HG02588 (cell line): ENCODE measurements at regions not wholly inside any gene's neighbourhood (a gene's known extent, or its start where the extent isn't known, plus 50 kb on each side); places are given as distances from the start of the nearest gene placed in this dataset.

ENCODE experiments used
- ATAC-seq: cut with Tn5 transposase; IDR thresholded peaks from one replicate; pipeline ENCODE4 v1.9.1; 2021; ENCODE audit warnings: mild to moderate bottlenecking, moderate library complexity; ENCODE audit not compliant: unreplicated experiment

DNA sequence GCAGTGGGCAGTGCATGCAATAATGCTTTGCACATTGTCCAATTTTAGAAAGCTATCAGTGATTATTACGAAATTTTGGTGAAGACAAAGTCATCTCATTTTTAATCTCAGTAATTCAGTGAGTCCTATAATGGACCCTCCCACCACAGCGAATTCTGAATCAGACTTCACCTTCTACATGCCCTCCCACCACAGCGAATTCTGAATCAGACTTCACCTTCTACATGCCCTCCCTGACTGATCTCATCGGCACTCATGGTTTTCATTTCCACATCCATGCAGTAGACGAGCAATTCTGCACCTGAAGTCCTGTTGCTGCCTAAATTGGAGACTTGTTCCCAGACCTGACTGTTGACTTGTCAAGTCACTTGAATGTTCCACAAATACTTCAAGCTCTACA is 522.3 kb downstream of the EIPR1 start:
- ATAC-seq: no peak

DNA sequence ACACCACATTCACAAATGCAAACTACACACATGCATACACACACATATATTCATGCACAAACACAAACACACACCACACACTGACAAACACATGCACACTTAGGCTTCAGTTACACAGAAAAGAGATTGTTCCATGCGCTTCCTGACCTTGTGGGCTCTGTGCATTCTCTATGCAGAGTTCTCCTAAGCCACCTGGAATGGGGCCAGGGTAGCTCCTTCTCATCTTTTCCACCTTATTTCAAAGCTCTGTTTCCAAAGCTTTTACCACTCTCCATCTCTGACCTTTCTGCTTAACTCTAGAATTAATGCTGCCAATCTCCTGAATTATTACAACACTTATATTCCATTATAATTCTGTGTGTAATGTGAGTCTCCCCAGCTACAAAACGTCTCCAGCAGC is 522.3 kb upstream of the MYT1L start:
- no peak for ATAC-seq

GRCh38 chr2:2851806-2852777 is 521.0 kb upstream of the MYT1L start:
- no peak for ATAC-seq

DNA sequence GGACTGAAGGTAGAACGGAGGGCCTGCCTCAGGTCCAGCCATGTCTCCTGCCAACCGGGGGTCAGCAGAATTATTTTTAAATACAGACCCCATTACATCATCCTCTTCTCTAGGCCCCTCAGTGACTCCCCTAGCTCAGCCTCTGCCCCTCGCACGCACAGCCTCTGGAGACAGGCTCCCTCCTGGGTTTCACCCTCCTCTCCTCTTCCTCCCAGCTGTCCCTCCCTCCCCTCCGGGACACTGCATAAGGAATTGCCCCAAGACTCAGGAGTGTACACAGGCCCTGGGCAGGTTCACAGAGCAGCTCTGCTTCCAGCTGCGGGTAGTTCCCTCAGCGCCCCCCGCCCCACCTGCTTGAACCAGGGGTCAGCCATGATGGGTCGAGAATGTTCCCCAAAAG is 520.2 kb upstream of the MYT1L start:
- ATAC-seq: no peak

GRCh38 chr2:2850859-2851258 is 519.8 kb upstream of the MYT1L start:
- no peak for ATAC-seq

GRCh38 chr2:2850218-2850755 is 519.2 kb upstream of the MYT1L start:
- ATAC-seq: no peak

GRCh38 chr2:2849464-2850217 is 518.6 kb upstream of the MYT1L start:
- no peak for ATAC-seq

- no peak for ATAC-seq
Observed at GRCh38 chr2:2848621-2849333, 517.7 kb upstream of the MYT1L start.

- ATAC-seq: no peak
Observed at GRCh38 chr2:2848198-2848597, 517.1 kb upstream of the MYT1L start.

- ATAC-seq: no peak
Observed at GRCh38 chr2:2847209-2847676, 516.2 kb upstream of the MYT1L start.

DNA sequence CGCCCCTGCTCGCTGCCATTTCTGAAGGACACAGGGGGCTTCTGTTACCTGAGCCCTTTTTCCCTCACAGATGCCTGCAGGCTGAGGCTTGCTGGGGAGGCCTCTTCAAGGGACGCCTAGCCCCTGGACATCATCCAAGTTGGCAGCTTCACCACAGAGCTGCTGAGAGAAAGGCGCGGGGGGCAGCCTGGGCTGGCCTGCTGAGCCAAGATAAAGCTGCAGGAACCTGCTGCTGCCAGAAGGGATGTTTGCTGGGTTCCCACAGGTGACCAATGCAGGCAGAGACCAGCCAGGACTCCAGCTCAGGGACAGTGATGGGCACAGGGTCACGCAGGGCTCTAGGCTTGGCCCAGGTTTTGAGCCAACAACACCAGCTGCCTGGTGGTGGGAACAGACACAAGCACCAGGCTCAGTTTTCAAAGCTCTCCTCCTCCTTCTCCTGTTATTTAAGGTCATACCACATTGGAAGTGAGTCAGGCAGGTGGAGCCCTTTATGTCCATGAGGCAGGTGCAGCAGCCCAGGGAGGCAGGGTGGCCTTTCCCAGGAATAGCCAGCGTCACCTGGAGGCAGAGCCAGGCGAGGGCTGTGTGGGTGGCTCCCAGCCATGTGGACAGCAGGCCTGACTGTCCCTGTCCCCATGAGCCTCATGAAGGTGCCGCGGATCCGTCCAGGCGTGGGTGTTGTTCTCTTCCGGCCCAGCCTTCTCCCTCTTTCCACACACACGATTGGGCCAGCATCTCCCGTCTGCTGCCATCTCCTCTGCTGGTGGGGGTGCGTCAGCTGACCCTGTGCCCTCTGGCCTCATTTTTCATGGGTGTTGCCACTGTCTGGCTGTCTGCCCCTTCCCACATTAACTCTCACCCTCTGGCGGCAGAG is 515.5 kb upstream of the MYT1L start:
- ATAC-seq: no peak

DNA sequence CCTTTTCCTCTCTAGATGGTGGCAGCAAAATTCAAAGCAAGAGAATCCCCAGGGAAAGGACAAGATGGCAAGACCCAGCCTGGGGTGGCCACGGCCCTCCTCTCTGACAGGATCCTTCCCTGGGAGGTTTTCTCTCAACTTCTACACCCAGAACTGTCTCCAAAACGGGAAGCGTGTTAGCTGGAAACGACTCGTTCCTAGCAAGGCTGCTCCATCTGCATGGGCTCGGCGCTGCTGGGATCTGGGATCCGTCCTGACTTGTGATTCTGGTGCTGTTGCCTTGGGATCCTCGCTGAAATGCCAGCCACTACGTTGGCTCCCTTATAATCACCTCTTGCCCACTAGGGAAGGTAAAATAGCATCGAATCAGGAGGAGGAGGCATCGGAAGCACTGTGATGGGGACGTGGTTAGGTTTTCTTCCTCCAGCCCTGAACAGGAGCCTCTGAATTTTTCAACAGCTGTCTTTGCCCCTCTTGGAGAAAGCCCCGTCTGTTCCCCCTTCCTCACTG is 514.8 kb upstream of the MYT1L start:
- ATAC-seq: no peak

DNA sequence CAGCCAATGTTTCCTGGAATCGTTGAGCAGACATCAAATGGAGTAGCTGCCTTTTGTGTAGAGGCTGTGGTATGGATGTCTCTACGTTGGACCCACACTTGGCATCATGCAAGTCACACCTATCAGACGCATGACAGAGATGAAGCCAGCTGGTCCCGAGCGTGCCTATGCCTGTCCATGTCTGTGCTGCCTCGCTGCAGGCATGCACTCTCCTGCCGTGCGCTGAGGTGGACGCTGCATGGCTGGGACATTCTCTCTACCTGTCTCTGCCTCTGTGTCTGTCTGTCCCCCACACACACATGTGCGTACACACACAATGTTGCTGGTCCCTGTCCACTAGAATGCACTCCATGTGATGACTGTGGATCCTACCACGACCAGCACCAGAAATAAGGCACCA is 514.2 kb upstream of the MYT1L start:
- ATAC-seq: no peak

DNA sequence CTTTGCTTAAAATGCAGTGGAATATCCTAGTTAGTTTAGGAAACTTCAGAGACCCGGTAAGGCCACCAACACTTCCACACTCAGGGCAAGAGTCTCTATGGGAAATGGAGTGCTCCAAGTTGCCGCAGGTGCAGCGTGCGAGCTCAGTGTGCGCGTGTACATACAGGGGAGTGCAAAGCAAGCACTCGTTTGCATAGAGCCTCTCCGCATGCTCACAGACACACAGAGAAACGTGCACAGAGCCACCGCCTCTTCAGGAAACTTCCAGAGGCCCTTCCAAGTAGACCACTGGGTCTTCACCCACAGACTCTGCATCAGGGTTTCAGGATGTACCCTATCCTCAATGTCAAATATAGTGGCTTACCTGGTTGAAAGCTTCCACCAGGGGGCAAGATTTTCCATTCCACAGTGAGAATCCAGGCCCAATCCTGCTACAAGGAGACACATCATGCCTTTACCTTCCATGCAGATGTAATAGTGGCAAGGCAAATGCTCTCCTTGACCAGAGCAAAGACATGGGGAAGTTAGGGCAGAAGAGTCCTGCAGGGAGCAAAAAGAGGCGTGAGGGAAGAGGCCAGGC is 513.0 kb upstream of the MYT1L start:
- ATAC-seq: no peak

DNA sequence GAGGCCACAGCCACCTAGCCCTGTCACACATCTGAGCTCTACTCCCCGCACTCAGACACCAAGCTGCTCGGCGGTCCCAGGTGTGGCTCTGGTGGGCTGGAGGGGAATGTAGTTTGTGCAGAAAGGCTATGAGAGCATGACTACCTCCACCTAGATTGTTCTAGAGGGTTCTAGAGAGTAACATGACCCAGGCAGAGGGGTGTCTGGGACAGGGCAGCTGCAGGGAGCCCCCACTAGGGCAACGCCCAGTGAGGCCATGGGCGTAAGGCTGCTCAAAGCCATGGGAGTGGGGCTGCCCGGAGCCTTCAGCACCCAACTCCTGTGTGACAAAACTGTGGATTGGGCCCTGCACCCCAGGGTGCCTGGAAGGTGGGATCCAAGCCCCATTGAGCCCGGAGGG is 511.4 kb upstream of the MYT1L start:
- ATAC-seq: no peak

DNA sequence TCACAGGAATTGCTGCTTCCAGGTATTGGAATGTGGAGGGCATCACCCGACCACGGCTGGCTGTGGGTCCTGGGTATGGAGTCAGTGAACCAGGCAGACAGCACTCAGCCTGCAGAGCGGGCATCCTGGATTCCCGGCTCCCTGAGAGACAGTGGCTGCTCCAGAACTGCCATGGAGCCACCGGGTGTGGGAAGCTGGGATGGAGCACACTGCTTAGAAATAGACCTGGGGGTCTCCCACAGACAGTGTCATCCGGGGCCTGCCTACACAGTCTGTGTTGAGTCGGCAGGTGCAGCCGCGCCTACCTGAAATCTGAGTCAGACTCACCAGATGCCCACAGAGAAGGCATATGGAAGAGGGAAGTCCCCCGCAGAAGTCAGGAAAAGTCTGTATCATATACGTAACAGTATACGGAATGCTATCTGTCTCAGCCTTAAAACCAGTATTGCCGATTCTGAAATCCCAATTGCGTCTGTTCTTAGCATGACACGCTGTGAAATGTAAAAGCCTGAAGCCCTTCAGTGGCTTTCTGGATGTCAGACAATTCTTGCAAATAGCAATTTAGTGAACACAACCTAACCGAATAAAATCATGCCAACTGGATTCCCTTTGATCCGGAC is 509.7 kb upstream of the MYT1L start:
- no peak for ATAC-seq

DNA sequence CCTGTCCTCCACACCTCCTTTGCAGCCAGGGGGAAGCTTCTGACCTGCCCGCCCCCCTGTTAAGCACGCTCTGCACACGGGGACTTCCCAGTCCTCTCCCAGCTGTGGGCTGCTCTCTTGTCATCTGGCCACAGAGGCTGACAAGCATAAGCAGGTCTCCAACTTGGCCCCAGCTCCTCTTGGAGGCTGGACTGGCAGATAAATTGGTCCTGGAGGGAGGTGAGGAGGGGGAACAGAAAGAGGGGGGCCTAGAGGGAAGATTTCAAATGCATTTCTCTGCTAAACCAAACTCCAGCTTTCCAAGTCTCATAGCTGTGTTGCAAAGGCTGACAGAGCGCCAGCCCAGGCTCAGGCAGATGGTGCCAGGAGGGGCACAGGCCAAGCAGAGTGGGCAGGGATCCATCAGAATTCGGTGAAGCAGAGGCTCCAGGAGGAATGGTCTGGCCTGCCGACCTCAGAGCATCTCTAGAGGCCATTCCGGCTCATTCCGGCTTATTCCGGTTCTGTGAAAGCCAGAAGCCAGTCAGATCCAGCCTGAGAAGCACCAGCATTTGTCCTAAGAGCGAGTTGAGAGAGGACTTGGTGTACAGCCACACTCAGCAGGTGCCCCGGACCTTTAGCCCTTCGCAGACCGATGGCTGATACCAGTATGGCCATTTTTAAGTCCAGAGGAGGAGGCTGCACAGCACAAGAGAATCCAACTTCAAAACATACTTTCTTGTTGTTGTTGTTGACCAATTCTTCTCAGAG is 508.9 kb upstream of the MYT1L start:
- no peak for ATAC-seq

- ATAC-seq: no peak
Observed at GRCh38 chr2:2839393-2839781, 508.3 kb upstream of the MYT1L start.

DNA sequence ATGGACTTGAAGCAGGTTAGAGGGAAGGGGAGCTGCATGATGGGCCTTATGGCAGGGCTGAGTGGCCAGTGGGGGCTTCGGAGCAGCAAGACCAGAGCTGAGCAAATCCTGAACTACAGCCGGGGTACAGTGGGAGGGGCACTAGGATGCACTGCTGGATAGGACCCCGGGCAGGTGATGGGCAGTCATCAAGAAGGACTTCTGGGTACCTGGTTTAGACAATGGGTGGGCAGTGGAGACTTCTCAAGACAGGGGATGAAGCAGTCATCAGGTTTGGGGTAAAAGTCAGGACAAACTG is 507.4 kb upstream of the MYT1L start:
- no peak for ATAC-seq
